ENCODE measurements at regions not wholly inside any gene's neighbourhood (a gene's known extent, or its start where the extent isn't known, plus 50 kb on each side); places are given as distances from the start of the nearest gene placed in this dataset.
"Not testable (repeated sequence)": the region's sequence is repeated elsewhere in the genome, so short reads cannot be mapped to it uniquely, and the experiment has no call there.

DNA sequence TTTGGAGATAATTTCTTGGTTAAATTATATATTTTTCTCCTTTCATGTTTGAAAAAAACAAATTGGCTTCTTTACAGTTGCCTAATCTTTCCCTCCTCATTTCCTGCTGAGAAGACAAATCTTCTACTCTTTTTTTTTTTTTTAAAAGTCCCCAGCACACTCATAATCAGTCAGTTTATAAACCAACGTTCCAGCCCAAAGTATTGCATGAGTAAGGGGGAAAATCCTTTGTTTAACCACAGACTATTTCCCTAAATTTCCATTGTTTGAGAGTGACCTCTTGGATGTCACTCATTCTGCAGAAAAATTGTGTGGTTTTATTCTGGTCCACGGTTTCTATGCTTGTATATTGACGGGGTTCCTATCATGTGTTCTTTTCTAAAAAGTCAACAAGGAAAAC lies 55.1 kb upstream of the TLR4 start:
- no peak for DNase-seq

DNA sequence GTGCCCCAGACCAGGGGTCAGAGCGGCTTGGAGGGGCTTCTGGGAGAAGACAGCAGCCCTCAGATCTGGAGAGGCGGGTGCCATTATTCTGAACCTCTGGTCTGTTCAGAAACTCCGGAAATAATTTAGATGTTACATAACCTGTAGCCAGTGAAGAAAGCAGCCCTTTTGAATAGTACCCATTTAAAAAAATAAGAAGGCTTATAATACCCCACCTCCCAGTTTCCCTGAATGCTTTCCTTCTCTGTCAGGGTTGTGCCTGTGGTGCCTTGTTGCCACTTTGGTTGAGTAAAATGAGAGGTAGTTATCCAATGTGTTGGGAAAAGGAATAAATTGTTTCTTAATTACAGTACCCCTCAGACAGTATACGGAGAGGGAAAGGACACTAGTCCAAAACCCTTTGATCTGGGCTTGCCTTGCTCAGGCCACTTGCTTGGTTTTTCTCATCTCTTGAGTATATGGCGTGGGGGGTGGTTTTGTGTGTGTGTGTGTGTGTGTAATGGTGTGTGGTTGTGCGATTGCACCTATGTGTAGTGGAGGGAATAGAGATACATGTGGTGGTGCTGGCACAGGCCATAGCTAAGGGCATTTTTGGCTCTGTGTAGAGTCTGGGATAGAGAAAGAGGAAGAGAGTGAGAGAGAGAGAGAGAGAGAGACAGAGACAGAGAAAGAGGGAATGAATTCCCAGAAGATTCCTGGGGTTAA lies 59.1 kb upstream of the TLR4 start:
- DNase-seq, result no peak

DNA sequence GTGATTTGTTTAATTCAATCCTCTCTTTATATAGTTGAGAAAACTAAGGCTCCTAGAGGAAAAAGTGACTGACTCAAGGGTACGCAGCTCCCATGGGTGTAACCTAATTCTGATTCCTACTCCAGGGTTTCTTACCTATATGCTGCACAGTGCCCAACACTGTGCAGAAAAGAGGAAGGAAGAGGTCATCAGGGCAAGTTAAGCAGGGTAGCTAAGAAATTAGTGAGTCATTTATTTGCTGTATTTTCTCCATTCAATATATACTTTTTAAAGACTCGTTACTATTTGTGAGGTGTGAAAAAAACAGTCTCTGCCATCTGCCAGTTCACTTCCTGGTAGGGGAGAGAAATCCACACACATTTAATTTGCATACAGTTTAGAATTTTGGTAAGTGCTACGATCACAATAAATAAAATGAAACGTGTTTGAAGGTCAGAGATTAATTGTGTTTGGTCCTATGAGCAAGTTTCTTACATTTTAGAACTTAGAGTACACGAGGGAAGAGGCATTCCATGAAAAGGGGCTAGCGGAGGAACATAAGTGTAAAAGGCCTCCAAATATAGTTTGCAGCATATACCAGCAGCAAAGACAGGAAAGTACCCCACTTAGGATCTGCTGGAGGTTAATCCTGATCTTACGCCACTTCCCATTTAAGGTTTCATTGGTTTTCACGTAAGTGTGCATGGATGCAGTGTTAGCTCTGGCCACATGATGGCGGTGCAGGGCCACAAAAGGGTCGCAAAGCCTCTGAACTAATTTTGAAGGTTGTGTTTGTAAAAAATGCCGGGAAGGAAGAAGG lies 59.9 kb upstream of the TLR4 start:
- peak; percentile 70 for DNase-seq

DNA sequence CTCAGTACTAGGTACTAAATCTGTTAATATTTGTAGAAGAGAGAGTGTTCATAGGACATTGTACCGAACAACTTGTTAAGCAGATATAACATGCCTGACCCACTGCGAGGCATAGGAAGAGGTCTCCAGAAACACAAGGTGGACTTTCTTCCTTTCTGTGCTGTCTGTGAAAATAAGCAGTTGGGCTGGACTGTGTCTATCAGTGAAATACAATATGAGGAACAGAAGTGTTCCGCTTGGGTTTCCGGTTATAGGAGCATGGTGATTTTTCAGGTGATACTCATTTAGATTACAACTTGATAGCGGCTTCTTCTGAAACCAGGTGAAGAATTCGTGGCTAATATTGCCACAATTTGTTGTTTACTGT lies 60.9 kb upstream of the TLR4 start:
- no peak for DNase-seq

DNA sequence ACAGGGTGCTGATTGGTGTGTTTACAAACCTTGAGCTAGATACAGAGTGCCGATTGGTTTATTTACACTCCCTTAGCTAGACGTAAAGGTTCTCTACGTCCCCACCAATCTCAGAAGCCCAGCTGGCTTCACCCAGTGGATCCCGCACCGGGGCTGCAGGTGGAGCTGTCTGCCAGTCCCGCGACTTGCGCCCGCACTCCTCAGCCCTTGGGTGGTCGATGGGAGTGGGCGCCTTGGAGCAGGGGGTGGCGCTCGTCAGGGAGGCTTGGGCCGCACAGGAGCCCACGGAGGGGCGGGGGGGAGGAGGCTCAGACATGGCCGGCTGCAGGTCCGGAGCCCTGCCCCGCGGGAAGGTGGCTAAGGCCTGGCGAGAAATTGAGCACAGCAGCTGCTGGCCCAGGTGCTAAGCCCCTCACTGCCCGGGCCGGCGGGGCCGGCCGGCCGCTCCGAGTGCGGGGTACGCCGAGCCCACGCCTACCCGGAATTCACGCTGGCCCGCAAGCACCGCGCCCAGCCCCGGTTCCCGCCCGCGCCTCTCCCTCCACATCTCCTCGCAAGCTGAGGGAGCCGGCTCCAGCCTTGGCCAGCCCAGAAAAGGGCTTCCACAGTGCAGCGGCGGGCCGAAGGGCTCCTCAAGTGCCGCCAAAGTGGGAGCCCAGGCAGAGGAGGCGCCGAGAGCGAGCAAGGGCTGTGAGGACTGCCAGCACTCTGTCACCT lies 61.5 kb upstream of the TLR4 start:
- not testable (repeated sequence) for DNase-seq

DNA sequence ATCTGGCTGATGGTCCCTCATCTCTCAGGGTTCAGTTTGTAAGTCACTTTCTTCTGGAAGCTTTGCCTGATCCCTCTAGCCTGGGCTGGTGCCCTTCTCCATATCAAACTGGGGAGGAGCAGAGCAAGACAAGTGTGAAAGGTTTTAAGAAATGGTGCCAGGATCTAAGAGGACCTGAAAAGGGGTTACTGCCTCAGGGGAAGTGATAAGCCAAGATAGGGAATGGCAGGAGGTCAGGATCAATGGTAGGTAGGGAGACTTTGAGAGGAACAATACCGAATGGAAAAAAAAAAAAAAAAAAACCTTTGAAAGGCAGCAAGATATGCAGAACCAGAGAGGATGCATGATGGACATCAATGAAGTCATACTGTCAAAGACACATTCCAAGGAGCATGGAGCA lies 67.5 kb upstream of the TLR4 start:
- DNase-seq, result no peak

DNA sequence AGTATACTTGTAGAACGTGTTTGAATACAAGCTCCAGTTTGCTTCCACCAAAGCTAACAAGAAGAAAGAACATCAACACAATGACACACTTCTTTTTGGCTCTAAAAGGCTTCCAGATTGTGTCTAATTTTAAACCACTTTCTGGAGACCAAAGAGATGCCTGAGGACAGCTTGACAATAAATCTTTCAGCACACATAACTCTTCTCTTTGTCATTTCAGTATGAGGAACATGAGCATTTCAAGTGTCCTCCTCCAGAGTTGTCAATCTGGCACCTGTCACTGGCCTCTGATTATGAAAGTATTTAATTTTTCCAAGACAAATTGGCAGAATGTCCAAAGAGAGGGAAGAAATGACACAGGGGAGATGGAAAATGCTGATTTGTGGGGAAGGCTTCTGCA lies 79.0 kb upstream of the TLR4 start:
- DNase-seq, result no peak

DNA sequence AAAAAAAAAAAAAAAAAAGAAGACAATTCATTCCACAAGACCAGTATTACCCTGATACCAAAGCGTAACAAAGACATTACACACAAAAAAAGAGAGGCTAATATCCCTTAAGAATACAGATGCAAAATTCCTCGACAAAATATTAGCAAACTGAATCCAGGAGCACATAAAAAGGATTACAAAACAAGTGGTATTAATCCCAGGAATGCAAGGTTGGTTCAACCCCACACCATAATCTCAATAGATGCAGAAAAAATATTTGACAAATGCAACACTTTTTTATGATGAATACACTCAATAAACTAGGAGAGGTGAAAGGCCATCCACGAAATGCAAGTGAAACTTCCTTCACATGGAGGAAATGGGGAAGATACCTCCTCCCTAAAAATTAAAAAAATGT lies 80.1 kb upstream of the TLR4 start:
- DNase-seq, result no peak

DNA sequence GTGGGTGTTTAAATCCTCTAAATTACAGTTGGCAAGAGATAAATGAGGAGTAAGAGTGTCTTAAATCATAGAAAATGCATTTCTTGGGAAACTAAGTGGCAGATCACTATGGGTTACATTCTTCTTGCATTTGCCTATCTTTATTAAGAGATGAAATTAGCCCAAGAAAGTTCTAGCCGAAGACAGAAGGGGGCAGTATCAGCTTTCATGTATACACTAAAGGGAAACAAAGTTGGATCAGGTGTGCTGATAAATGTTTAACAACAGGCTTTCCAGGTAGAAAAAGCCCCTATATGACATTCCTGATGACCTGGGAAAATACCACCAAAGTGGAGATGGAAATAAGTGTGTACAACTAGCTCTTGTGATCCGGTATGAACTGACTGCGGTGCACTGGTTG lies 81.9 kb upstream of the TLR4 start:
- no peak for DNase-seq

DNA sequence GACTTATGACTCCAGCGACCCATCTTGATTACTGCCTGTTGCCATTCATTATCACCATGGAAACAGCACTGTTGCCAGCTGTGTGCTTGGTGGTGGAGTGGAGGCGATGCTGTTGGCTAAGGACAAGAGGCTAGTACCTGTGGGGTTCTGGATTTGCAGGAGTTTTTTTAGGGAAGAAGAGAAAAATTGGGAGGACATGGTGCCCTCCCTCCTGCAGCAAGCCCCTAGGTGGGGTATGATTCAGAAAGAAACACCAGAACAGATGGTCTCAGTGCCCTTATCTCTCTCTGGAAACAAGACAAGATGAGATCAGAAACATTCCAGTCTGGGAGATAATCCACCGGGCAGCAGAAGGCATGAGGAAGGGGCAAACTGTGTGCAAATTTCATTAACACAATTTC lies 87.8 kb upstream of the TLR4 start:
- peak; percentile 33 for DNase-seq

DNA sequence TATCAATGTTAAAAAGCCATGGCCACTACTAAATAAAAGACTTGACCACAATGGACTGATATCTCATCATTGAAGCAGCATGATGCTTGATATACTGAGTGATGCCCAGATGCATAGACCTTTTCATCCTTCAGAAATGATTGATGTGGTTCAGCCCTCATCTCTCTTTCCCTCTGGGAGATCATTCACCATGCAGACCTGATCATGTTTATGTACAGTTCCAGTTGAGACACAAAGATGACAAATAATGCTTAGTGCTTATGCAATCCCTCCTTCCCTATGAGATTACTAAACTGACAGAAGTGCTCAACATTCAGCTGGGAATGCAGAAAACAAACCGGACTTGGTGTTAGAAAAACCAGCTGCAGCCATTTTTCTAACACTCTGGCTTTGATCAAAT lies 91.9 kb upstream of the TLR4 start:
- no peak for DNase-seq

DNA sequence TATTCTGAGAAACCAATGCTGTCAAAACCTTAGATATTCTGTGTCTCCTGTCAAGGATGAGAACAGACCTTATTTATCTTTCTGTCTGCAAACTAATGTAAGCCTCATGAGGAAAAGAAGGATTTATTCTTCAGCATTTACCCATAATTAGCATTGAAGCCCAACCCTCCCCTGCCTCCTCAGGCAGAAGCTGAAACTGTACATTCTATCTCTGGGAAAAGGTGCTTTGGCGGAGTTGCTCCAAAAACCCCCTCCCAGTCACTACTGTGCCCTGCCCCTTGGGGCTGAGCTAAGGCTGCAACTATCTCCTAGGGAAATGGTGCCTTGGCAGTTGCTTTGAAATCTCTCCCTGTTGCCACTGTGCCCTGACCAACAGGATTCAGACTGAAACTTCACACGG lies 106.2 kb upstream of the TLR4 start:
- no peak for DNase-seq

DNA sequence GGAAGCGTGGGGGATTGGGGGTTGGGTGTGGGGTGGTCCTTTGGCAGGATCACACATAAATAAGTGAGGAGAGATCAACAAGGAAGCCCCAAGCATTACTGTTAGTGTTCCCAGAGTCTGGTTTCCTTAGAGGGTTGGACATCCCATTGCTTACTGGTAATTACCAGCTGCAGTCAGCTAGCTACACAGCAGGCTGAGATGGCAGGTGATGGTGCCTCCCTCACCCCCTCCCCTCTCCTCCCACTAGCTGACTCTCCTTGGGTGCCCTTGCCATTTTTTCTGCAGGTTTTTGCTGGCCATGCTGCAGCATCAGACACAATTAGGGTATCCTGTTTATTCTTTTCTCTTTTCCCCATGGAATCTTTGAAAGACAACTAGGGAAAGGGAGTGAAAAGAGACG lies 107.5 kb upstream of the TLR4 start:
- DNase-seq, result no peak

DNA sequence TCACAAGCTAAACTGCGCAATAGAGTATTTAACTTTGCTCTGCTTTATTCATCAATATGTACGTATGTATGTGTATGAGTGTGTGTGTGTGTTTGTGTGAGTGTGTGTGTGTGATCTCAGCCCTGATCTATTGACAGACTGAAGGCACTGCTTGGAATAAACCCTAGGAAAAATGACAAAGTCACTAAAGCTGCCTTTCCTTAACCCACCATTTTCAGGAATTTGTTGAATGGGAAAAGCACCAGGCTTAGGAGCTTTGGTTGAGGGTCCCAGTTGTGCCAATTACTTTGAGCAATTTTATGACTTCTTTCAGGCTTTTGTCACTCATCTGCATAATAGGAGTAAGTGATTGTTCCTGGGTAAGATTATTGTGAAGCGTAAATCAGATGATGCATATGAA lies 108.6 kb upstream of the TLR4 start:
- no peak for DNase-seq

DNA sequence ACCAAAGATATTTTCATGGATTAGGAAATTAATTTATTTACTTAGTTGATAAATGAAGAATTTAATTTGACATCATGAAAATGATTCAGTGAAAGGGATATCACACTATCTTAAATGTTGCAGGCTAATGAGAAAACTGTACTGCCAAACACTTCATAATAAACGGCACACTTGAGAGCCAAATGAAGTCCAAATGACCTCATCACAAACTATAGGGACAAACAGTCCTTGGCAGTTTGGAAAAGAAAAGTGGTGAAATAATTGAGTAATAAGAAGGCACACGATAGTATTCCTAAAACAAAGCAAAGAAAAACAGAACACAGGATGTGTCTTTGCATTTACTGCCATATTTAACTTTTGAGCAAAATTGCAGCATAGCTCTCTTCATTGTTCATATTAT lies 116.9 kb upstream of the TLR4 start:
- DNase-seq, result no peak

DNA sequence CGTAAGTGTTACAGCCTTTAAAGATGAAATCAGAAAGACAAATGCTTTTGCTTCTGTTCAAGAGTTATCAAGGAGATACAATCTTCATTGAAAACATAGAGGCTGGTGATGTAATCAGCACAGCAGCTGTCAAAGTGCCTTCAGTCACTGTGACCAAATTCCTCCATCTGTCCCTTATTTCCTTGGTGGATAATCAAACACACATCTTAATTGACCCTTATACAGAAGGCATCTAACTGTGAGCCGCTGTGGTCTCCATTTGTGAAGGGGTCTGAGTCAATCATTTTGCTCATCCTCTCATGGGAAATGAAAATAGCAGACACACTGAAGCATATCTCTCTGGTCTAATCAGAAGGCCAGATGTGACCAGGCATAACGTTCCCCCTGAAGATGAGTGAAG lies 130.1 kb upstream of the TLR4 start:
- DNase-seq, result peak; percentile 27

DNA sequence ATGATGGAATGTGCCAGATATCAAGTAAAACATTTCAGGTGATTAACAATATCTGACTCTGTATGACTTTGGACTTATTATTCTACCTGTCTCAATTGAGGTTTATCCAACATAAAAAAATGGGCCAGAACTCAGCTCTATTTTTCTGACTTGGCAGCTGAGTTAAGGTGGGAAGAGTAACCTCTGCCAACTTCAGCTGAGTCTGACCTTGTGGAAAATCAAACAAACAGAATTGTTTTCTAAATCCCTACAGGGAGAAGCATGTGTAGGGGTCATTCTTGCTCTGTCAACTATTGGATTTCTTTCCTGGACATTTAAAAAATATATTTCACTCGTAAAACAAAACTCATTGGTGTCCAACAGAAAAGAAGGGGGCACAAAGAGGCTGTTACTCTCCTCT lies 139.4 kb upstream of the TLR4 start:
- no peak for DNase-seq

DNA sequence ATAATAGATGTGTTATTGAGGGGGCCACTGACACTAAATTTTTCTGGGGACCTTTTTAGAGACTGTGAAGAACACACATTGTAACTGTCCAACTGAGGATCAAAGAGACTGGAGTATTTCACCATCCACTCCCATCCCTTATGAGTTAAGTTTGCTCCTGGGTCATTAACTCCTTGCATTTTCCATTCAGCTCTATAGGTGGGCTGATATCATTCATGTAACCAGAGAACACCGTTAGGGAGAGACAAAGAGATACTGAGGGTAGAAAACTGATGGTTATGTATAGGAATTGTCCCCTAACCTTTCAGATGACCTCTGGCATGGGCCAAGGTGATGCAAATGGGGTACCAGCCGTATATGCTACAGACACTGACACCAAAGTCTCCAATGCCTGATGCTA lies 142.4 kb upstream of the TLR4 start:
- no peak for DNase-seq

DNA sequence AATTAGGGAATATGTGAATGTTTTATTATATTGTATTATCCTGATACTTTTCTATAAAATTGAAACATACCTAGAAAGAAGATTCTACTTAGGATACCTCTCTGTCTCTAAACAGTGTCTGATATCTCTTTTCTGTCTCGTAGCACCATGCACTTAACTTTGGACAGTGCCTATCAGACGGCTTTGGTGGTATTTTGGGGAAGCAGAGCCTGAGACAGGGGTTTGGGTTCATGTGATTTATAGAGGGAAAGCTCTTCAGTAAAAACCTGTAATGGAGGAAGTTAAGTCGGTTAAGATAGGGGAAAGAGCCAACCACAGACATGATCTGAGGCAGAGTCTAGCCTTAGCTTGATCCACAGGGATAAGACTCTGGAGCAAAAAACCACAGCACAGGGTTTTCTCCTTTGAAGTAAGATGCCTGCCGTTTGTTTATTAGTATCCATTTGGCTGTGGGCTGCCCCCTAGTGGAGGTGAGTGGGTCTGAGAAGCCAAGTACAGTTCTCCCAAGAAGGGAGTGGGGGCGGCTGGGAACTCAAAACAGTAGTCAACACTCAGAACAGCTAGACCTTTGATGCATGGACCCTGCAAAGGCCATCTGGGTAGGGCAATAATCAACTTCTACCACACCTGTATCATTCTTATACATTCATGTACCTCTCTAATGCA lies 141.2 kb upstream of the ASTN2 start:
- peak; percentile 21 for DNase-seq

DNA sequence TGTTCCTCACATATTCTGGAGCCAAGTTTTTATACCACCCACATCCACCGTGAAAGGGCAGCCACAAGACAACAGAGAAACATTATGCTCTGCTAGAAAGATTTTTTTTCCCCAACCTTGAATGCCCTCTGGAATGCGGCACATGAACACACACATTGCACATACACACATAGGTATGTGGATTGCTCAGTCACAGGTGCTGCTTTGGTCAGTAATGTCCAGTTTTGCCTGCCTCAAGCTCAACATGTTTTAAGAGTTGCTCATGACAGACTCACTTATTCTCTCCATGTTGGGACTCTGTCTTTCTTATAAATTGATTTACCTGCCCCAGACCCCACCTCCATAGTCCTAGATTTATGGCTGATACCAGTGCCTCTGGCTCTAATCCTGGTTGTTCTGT lies 138.0 kb upstream of the ASTN2 start:
- no peak for DNase-seq

DNA sequence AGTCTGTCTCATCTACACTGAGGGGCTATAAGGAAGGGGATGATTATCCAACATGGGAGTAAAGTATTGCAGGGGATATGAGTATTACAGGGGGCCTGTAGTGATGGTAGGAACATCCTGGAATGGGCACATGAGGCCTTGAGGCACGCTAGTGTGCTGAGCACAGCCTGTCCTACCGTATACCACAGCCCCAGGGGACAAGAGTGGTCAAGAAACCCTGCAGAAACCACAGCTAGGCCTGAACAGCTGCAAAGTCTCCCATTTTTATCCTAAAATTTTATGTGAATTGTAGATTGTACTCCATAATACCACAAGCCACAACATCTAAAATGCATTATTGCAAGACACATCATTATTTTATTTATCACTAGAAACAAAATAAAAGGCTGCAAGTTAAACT lies 136.3 kb upstream of the ASTN2 start:
- DNase-seq, result no peak

DNA sequence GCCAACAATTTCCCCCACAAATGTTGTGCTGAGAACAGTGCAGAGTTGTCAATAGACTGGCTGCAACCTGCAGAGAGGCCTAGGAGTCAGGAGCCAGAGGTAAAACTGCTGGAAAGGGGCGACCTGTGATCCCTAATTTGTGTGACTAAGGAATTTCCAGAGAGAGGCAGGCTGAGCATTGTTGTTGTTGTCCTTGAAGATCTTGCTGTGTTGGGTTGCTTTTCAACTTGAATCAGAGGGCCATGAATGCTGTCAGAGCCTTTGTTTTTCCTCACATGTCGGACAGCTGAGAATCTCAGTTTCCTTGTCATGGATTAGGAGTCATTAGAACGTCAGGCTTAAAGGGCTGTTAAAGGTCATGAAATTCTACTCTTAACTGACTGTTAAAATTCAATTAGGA lies 134.6 kb upstream of the ASTN2 start:
- DNase-seq, result no peak

DNA sequence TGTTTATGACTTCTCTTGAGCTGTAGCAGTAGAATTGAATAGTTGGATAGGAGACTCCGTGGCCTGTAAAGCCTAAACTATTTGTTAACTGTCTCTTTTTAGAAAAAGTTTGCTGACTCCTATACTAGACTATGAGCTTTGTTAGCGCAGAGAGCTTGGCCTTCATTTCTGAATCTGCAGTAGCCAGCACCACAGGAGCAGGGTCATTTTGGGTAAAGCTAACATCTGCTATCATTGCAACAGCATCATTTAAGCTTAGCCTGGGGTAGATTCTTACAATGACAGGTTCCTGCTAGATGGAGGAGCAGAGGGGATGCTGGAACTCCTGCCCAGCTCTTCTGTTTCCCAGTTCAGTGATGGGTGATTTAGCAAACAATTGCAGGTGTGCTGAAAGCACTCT lies 133.7 kb upstream of the ASTN2 start:
- DNase-seq, result no peak

DNA sequence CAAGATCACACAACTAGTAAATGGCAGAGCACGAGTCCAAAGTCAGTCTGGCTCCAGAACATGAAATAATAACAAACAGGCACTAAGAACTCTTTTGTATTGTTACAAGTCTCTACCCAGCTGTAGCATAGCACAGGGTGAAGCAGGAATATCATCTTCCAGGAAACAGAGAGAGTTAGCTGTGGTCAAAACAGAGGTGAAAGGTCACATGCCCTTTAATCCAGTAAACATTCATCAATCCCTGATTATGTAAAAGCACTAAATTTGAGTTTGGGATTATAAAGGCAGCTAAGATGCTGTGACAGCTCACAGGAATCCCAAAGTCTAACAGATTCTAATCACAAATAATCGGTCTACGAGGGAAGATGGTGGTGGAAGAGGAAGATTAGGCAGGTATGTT lies 133.0 kb upstream of the ASTN2 start:
- DNase-seq, result no peak

All from NCI-H1694 (cell line).